ENCODE measurements at regions not wholly inside any gene's neighbourhood (a gene's known extent, or its start where the extent isn't known, plus 50 kb on each side); places are given as distances from the start of the nearest gene placed in this dataset.
"Not testable (repeated sequence)": the region's sequence is repeated elsewhere in the genome, so short reads cannot be mapped to it uniquely, and the experiment has no call there.

GRCh38 chr16:10232757-10233156 lies 50.5 kb upstream of the GRIN2A start:
- no peak overlapping the region for H3K27ac Mint-ChIP-seq
- H3K27me3 Mint-ChIP-seq = peaks cover 19% of the 10 kb centered on the region
- no peaks in the 10 kb centered on the region for H3K9me3 ChIP-seq (ENCODE audit: control insufficient read depth, low read length, poor library complexity, severe bottlenecking)
- no peak overlapping the region for H3K4me3 Mint-ChIP-seq
- DNase-seq (no peak), ATAC-seq (no peak)
- no peaks in the 10 kb centered on the region for H3K4me1 Mint-ChIP-seq
- no peaks in the 10 kb centered on the region for H3K36me3 Mint-ChIP-seq (ENCODE audit: low read depth)

DNA sequence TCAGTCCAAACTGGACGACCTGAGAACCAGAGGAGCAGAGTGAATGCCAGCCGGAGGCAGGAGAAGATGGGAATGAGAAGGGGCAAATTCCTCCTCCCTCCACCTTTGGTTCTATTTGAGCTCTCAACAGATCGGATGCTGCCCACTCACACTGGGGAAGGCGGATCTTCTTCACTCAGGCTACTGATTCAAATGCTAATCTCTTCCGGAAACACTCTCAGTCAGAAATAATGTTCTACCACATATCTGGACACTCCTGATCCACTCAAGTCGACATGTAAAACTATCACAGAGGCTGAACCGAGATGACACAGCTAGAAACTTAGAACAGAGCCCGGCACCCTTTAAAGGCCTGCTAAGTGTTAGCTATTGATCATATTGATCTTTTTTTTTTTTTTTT lies 57.4 kb upstream of the GRIN2A start:
- peaks cover 64% of the 10 kb centered on the region for H3K27me3 Mint-ChIP-seq
- no peak overlapping the region for H3K4me3 Mint-ChIP-seq
- H3K36me3 Mint-ChIP-seq (ENCODE audit: low read depth) = no peaks in the 10 kb centered on the region
- H3K27ac Mint-ChIP-seq = no peak overlapping the region
- H3K4me1 Mint-ChIP-seq = no peaks in the 10 kb centered on the region
- DNase-seq (no peak), ATAC-seq (no peak)
- H3K9me3 ChIP-seq (ENCODE audit: control insufficient read depth, low read length, poor library complexity, severe bottlenecking) = no peaks in the 10 kb centered on the region

- DNase-seq = no peak
- no peaks in the 10 kb centered on the region for H3K36me3 Mint-ChIP-seq (ENCODE audit: low read depth)
- no peak overlapping the region for H3K27ac Mint-ChIP-seq
- no peak overlapping the region for H3K4me3 Mint-ChIP-seq
- H3K9me3 ChIP-seq (ENCODE audit: control insufficient read depth, low read length, poor library complexity, severe bottlenecking) = no peaks in the 10 kb centered on the region
- no peak for ATAC-seq
- no peaks in the 10 kb centered on the region for H3K4me1 Mint-ChIP-seq
- peaks cover 75% of the 10 kb centered on the region for H3K27me3 Mint-ChIP-seq
These were observed 58.8 kb upstream of the GRIN2A start for GRCh38 chr16:10240854-10241613.

DNA sequence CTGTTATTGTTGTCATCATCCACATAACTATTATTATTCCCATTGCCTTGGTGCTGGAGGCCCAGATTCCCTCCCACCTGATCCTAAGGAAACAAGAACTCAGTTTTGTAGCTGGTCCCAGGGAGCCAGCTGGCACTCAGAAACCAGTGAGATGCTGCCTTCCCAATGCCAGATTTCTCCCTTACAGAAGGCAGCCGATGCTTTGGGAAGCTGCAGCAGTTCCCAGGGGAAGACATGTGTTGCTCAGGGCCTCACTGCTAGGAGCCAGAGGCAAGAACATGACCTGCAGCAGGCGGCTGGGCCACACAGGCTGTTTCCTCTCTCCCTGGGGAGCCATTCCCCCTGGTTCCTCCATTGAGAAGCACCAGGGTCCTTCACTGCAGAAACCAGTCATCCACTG lies 59.9 kb upstream of the GRIN2A start:
- Mint-ChIP-seq H3K27me3 (peaks cover 74% of the 10 kb centered on the region), H3K4me3 (no peak overlapping the region), H3K36me3 (ENCODE audit: low read depth) (no peaks in the 10 kb centered on the region), H3K27ac (no peak overlapping the region), H3K4me1 (no peaks in the 10 kb centered on the region)
- H3K9me3 ChIP-seq (ENCODE audit: control insufficient read depth, low read length, poor library complexity, severe bottlenecking) = no peaks in the 10 kb centered on the region
- DNase-seq (no peak), ATAC-seq (no peak)

GRCh38 chr16:10242916-10243315 lies 60.7 kb upstream of the GRIN2A start:
- DNase-seq = no peak
- Mint-ChIP-seq H3K27me3 (peaks cover 68% of the 10 kb centered on the region), H3K4me3 (no peak overlapping the region), H3K4me1 (no peaks in the 10 kb centered on the region), H3K27ac (no peak overlapping the region), H3K36me3 (ENCODE audit: low read depth) (no peaks in the 10 kb centered on the region)
- no peak for ATAC-seq
- no peaks in the 10 kb centered on the region for H3K9me3 ChIP-seq (ENCODE audit: control insufficient read depth, low read length, poor library complexity, severe bottlenecking)

- DNase-seq = no peak
- H3K27ac Mint-ChIP-seq = no peak overlapping the region
- H3K4me3 Mint-ChIP-seq = no peak overlapping the region
- no peaks in the 10 kb centered on the region for H3K4me1 Mint-ChIP-seq
- ATAC-seq = no peak
- H3K9me3 ChIP-seq (ENCODE audit: control insufficient read depth, low read length, poor library complexity, severe bottlenecking) = no peaks in the 10 kb centered on the region
- H3K36me3 Mint-ChIP-seq (ENCODE audit: low read depth) = no peaks in the 10 kb centered on the region
- H3K27me3 Mint-ChIP-seq = peaks cover 49% of the 10 kb centered on the region
These were observed 62.8 kb upstream of the GRIN2A start for GRCh38 chr16:10245002-10245401.

GRCh38 chr16:10250137-10250828 lies 68.1 kb upstream of the GRIN2A start:
- ATAC-seq = no peak
- no peaks in the 10 kb centered on the region for H3K9me3 ChIP-seq (ENCODE audit: control insufficient read depth, low read length, poor library complexity, severe bottlenecking)
- peaks cover 18% of the 10 kb centered on the region for H3K27me3 Mint-ChIP-seq
- no peaks in the 10 kb centered on the region for H3K4me1 Mint-ChIP-seq
- DNase-seq = no peak
- H3K36me3 Mint-ChIP-seq (ENCODE audit: low read depth) = no peaks in the 10 kb centered on the region
- no peak overlapping the region for H3K27ac Mint-ChIP-seq
- no peak overlapping the region for H3K4me3 Mint-ChIP-seq

DNA sequence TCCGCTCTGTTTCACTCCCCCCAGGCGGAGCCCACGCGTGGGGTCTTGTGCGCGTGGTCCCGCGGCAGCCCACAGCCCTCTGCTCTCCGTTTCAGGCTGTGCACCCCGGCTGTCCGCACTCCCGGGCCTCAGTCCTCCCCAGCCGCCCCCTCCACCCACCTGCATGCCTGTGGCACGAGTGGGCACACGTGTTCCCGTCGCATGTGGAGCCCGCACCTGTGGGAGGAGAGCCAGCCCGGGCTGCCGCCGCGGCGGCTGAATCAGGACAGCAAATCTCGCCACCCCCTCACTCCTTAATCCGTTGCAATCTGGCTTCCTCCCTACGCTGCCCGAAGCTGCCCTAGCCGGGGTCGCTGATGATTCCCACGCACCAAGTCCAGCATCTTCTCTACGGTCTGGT lies 69.9 kb upstream of the GRIN2A start:
- ATAC-seq (no peak), DNase-seq (no peak)
- peaks cover 4% of the 10 kb centered on the region for H3K36me3 Mint-ChIP-seq (ENCODE audit: low read depth)
- H3K27me3 Mint-ChIP-seq = peaks cover 26% of the 10 kb centered on the region
- H3K4me3 Mint-ChIP-seq = peak overlapping the region; percentile 53
- no peaks in the 10 kb centered on the region for H3K9me3 ChIP-seq (ENCODE audit: control insufficient read depth, low read length, poor library complexity, severe bottlenecking)
- H3K27ac Mint-ChIP-seq = no peak overlapping the region
- peaks cover 4% of the 10 kb centered on the region for H3K4me1 Mint-ChIP-seq

DNA sequence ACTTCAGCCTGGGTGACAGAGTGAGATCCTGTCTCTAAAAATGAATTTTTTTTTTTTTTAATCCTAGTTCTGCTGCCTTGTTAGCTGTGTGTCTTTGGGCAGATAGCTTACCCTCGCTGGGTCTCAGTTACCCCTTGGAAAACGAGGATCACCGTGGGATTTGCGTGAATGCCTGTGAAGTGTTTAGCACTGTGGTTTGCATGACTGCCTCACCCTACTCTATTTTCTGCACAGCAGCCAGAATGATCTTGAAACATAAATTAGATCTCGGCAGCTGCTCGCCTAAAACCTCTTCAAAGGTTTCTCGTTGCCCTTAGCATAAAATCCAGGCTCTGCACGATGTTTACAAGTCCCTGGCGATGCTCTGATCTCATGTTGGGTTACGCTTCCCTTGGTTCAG lies 71.2 kb upstream of the GRIN2A start:
- DNase-seq (no peak), ATAC-seq (no peak)
- peaks cover 26% of the 10 kb centered on the region for H3K27me3 Mint-ChIP-seq
- H3K36me3 Mint-ChIP-seq (ENCODE audit: low read depth) = peaks cover 4% of the 10 kb centered on the region
- H3K4me3 Mint-ChIP-seq = no peak overlapping the region
- H3K27ac Mint-ChIP-seq = no peak overlapping the region
- H3K9me3 ChIP-seq (ENCODE audit: control insufficient read depth, low read length, poor library complexity, severe bottlenecking) = no peaks in the 10 kb centered on the region
- peaks cover 4% of the 10 kb centered on the region for H3K4me1 Mint-ChIP-seq

DNA sequence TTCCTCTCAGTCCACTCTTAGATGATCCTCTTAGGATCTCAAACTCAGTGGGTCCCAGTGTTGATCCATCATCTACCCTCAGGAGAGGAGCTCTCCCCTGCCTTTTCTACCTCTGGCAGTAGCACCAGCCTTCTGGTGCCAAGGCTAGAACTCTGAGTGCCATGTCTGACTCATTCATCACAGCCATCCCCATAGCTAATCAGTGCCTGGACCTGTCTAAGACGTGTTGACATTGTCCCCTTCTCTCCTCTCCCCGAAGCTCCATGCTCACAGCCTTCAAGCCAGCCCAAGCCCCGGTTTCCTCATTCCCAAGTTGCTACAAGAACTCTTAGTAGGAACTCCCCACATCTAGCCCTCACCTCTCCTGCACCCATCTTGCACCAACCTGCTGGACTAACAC lies 73.5 kb upstream of the GRIN2A start:
- no peaks in the 10 kb centered on the region for H3K9me3 ChIP-seq (ENCODE audit: control insufficient read depth, low read length, poor library complexity, severe bottlenecking)
- DNase-seq (no peak), ATAC-seq (no peak)
- Mint-ChIP-seq H3K4me3 (no peak overlapping the region), H3K4me1 (peaks cover 4% of the 10 kb centered on the region), H3K36me3 (ENCODE audit: low read depth) (peaks cover 4% of the 10 kb centered on the region), H3K27ac (peak overlapping the region; percentile 51), H3K27me3 (peaks cover 23% of the 10 kb centered on the region)

GRCh38 chr16:10256784-10257641 lies 74.8 kb upstream of the GRIN2A start:
- ATAC-seq = peak; percentile 67
- H3K9me3 ChIP-seq (ENCODE audit: control insufficient read depth, low read length, poor library complexity, severe bottlenecking) = no peaks in the 10 kb centered on the region
- peak overlapping the region; percentile 51 for H3K27ac Mint-ChIP-seq
- peaks cover 4% of the 10 kb centered on the region for H3K36me3 Mint-ChIP-seq (ENCODE audit: low read depth)
- peak; percentile 18 to 28 (median 24) for DNase-seq
- no peak overlapping the region for H3K4me3 Mint-ChIP-seq
- peaks cover 4% of the 10 kb centered on the region for H3K4me1 Mint-ChIP-seq
- H3K27me3 Mint-ChIP-seq = peaks cover 14% of the 10 kb centered on the region

- not testable (repeated sequence) for H3K9me3 ChIP-seq (ENCODE audit: control insufficient read depth, low read length, poor library complexity, severe bottlenecking); ATAC-seq; H3K4me3 Mint-ChIP-seq; DNase-seq; H3K4me1 Mint-ChIP-seq; H3K27ac Mint-ChIP-seq; H3K36me3 Mint-ChIP-seq (ENCODE audit: low read depth)
- H3K27me3 Mint-ChIP-seq = peaks cover 14% of the 10 kb centered on the region
These were observed 75.5 kb upstream of the GRIN2A start for GRCh38 chr16:10257642-10258251.
